ENCODE measurements at regions not wholly inside any gene's neighbourhood (a gene's known extent, or its start where the extent isn't known, plus 50 kb on each side); places are given as distances from the start of the nearest gene placed in this dataset.

DNA sequence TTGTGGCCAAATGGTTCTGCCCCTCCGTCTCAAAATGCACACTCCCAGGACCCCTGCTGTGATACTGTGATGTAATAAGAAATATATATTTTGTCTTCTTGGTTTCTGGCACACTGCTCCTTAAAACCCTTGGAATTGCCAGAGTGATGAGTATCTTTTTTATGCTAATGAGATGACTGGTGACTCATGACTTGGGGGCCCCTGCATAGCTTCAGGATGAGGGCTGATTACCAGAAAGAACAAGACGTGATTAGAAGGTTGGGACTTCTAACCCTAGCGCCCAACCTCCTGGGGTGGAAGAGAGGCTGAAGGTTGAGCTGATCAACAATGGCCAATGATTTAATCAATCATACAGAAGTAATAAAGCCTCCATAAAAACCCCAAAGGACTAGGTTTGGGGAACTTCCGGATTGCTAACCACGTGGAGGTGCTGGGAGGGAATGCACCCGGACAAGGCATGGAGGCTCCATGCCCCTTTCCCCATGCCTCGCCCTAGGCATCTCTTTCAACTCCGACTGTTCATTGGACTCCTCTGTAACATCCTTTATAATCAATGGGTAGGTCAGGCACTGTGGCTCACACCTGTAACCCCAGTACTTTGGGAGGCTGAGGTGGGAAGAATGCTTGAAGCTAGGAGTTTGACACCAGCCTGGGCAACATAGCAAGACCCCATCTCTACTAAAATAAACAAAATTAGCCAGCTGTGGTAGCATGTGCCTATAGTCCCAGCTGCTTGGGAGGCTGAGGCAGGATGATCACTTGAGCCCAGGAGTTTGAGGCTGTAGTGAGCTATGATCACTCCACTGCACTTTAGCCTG is 89.1 kb downstream of the HS1BP3 start:
- no peak for DNase-seq

DNA sequence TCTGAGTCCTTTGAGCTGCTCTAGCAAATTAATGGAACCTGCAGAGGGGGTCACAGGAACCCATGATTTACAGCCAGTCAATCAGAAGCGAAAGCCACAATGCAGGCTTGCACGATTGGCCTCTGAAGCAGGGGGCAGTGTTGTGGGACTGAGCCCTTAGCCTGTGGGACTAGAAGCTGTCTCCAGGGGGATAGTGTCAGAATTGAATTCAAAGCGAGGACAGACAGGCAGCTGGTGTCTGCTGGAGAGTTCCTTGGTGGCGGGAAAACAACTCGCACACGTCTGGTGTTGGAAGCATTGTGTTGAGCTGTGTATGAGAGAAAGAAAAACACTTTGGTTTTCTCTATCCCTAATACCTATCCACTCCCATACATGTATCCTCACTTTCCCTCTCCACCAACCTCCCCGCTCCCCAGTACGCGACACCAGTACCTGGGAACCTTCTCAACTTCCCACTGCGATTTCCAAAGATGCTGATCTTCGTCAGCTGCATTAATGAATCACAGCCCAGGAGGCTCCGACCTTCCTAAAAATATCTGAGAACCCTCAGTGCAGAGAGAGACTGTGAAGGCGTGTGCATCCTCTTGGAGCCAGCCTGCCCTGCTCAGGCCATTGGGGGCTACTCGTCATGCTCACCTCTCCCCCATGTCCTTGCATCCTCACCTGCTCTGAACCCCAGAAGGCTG is 88.2 kb downstream of the HS1BP3 start:
- no peak for DNase-seq

DNA sequence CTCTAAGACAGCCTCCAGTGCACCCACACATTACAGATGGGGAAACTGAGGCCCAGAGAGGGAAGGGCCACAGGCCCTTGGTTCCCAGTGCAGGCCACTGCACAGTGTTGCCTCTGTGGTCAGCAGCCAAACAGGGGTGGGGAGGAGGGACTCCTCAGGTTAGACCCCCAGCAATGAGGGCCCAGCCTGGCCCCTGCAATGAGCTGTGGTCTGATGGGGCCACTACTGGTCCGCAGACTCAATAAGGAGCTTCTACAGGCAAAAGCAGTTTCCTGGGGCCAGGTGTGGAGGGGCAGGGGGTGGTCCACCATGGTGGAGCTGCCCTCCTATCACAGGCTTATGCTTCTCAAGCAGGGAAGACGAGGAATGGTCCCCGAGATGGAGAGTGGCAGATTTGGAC is 87.6 kb downstream of the HS1BP3 start:
- no peak for DNase-seq

- DNase-seq: no peak
These were observed 87.1 kb downstream of the HS1BP3 start for GRCh38 chr2:20563833-20564232.

- DNase-seq: no peak
These were observed 85.7 kb downstream of the HS1BP3 start for GRCh38 chr2:20565101-20565622.

GRCh38 chr2:20565623-20566236 is 85.2 kb downstream of the HS1BP3 start:
- DNase-seq: no peak

GRCh38 chr2:20566331-20566730 is 84.6 kb downstream of the HS1BP3 start:
- DNase-seq: no peak

- DNase-seq: no peak
These were observed 83.6 kb downstream of the HS1BP3 start for GRCh38 chr2:20567159-20567925.

All from T-helper 2 cell (primary cell).